Thymus (tissue), 11 donors: ENCODE measurements at regions not wholly inside any gene's neighbourhood (a gene's known extent, or its start where the extent isn't known, plus 50 kb on each side); places are given as distances from the start of the nearest gene placed in this dataset.

Experiments
- DNase-seq, 9 donors: peaks; one replicate each; pipeline ENCODE4 v3.0.0-alpha.2; 2013; ENCODE audit warnings: low spot score in 9 of 9, low read depth in 6 of 9, missing footprints in 1 of 9
- H3K27ac ChIP-seq, 2 donors: one replicate each; pipeline ENCODE4 v1.5.1; 2013; ENCODE audit warnings: control low read depth in 1 of 2, low read depth in 1 of 2, low read length in 1 of 2, mild to moderate bottlenecking in 1 of 2, moderate library complexity in 1 of 2
- H3K27me3 ChIP-seq, 2 donors: one replicate each; pipeline ENCODE4 v1.5.1; 2013; ENCODE audit warnings: low read length in 1 of 2; ENCODE audit not compliant: control insufficient read depth in 2 of 2, insufficient read depth in 1 of 2
- H3K36me3 ChIP-seq, 2 donors: one replicate each; pipeline ENCODE4 v1.5.1; 2013; ENCODE audit warnings: low read length in 1 of 2, mild to moderate bottlenecking in 1 of 2, moderate library complexity in 1 of 2; ENCODE audit not compliant: control insufficient read depth in 2 of 2, insufficient read depth in 2 of 2
- H3K4me1 ChIP-seq, 2 donors: one replicate each; pipeline ENCODE4 v1.5.1; 2013; ENCODE audit warnings: low read length in 2 of 2; ENCODE audit not compliant: control insufficient read depth in 2 of 2, insufficient read depth in 2 of 2
- H3K4me3 ChIP-seq, 2 donors: one replicate each; pipeline ENCODE4 v1.5.1; 2013; ENCODE audit warnings: low read length in 2 of 2, control low read depth in 1 of 2, mild to moderate bottlenecking in 1 of 2
- H3K9me3 ChIP-seq, 2 donors: one replicate each; pipeline ENCODE4 v1.5.1; 2013; ENCODE audit warnings: low read length in 1 of 2, mild to moderate bottlenecking in 1 of 2; ENCODE audit not compliant: control insufficient read depth in 2 of 2, insufficient read depth in 1 of 2
- WGBS: extraction: QIAGEN DNeasy Blood & Tissue Kit; methylation state at CpG from one replicate; pipeline ENCODE4 v1.1.7; 2013; 5-methylcytosine and 5-hydroxymethylcytosine counted together
- donor health status: healthy.

GRCh38 chr2:21358976-21359375 lies 235.2 kb downstream of the TDRD15 start:
- no peaks in the 10 kb centered on the region for H3K9me3 ChIP-seq
- H3K36me3 ChIP-seq = no peaks in the 10 kb centered on the region
- no peaks in the 10 kb centered on the region for H3K27me3 ChIP-seq
- no peaks in the 10 kb centered on the region for H3K4me1 ChIP-seq
- H3K4me3 ChIP-seq = no peak overlapping the region
- H3K27ac ChIP-seq = no peak overlapping the region
- 91% methylated on average over 2 of the region's 2 CpGs for WGBS
- DNase-seq = no peak

- Histone ChIP-seq H3K27ac (no peak overlapping the region), H3K9me3 (no peaks in the 10 kb centered on the region), H3K36me3 (no peaks in the 10 kb centered on the region), H3K4me1 (no peaks in the 10 kb centered on the region), H3K27me3 (no peaks in the 10 kb centered on the region), H3K4me3 (no peak overlapping the region)
- no peak for DNase-seq
- WGBS = 93% methylated on average over 3 of the region's 3 CpGs
Observed at GRCh38 chr2:21361384-21361783, 237.6 kb downstream of the TDRD15 start.

GRCh38 chr2:21361957-21362486 lies 238.3 kb downstream of the TDRD15 start:
- no peaks in the 10 kb centered on the region for H3K4me1 ChIP-seq
- H3K9me3 ChIP-seq = no peaks in the 10 kb centered on the region
- H3K36me3 ChIP-seq = no peaks in the 10 kb centered on the region
- 80% methylated on average over 5 of the region's 5 CpGs for WGBS
- no peak overlapping the region for H3K27ac ChIP-seq
- no peaks in the 10 kb centered on the region for H3K27me3 ChIP-seq
- H3K4me3 ChIP-seq = no peak overlapping the region
- no peak for DNase-seq

GRCh38 chr2:21363364-21363763 lies 239.6 kb downstream of the TDRD15 start:
- DNase-seq = no peak

GRCh38 chr2:21367421-21367820 lies 243.7 kb downstream of the TDRD15 start:
- no peaks in the 10 kb centered on the region for H3K36me3 ChIP-seq
- no peak overlapping the region for H3K27ac ChIP-seq
- H3K27me3 ChIP-seq = no peaks in the 10 kb centered on the region
- no peak overlapping the region for H3K4me3 ChIP-seq
- WGBS = 98% methylated on average over 3 of the region's 3 CpGs
- H3K4me1 ChIP-seq = no peaks in the 10 kb centered on the region
- no peaks in the 10 kb centered on the region for H3K9me3 ChIP-seq
- DNase-seq = no peak

More at GRCh38 chr2:21363364-21363763, 239.6 kb downstream of the TDRD15 start:
- Histone ChIP-seq H3K27ac (no peak overlapping the region), H3K9me3 (no peaks in the 10 kb centered on the region), H3K4me3 (no peak overlapping the region), H3K4me1 (no peaks in the 10 kb centered on the region), H3K36me3 (no peaks in the 10 kb centered on the region), H3K27me3 (no peaks in the 10 kb centered on the region)
- WGBS = 85% methylated on average over 3 of the region's 3 CpGs

- Histone ChIP-seq H3K9me3 (no peaks in the 10 kb centered on the region), H3K4me1 (no peaks in the 10 kb centered on the region), H3K27ac (no peak overlapping the region), H3K4me3 (no peak overlapping the region), H3K27me3 (no peaks in the 10 kb centered on the region), H3K36me3 (no peaks in the 10 kb centered on the region)
- 86% methylated on average over 2 of the region's 2 CpGs for WGBS
- DNase-seq = no peak
Observed at GRCh38 chr2:21369787-21370186, 246.0 kb downstream of the TDRD15 start.

GRCh38 chr2:21371499-21372003 lies 247.8 kb downstream of the TDRD15 start:
- no peaks in the 10 kb centered on the region for H3K27me3 ChIP-seq
- 84% methylated on average over 5 of the region's 5 CpGs for WGBS
- no peaks in the 10 kb centered on the region for H3K4me1 ChIP-seq
- no peaks in the 10 kb centered on the region for H3K36me3 ChIP-seq
- H3K4me3 ChIP-seq = no peak overlapping the region
- H3K27ac ChIP-seq = no peak overlapping the region
- H3K9me3 ChIP-seq = no peaks in the 10 kb centered on the region
- no peak for DNase-seq

GRCh38 chr2:21372654-21373053 lies 248.9 kb downstream of the TDRD15 start:
- no peak overlapping the region for H3K4me3 ChIP-seq
- H3K36me3 ChIP-seq = no peaks in the 10 kb centered on the region
- no peak for DNase-seq
- no peaks in the 10 kb centered on the region for H3K27me3 ChIP-seq
- H3K9me3 ChIP-seq = no peaks in the 10 kb centered on the region
- 68% methylated on average over 2 of the region's 2 CpGs for WGBS
- no peaks in the 10 kb centered on the region for H3K4me1 ChIP-seq
- no peak overlapping the region for H3K27ac ChIP-seq

- H3K9me3 ChIP-seq = no peaks in the 10 kb centered on the region
- no peak overlapping the region for H3K27ac ChIP-seq
- no peak overlapping the region for H3K4me3 ChIP-seq
- no peak for DNase-seq
- no peaks in the 10 kb centered on the region for H3K4me1 ChIP-seq
- no peaks in the 10 kb centered on the region for H3K36me3 ChIP-seq
- WGBS = 94% methylated on average over 3 of the region's 3 CpGs
- H3K27me3 ChIP-seq = no peaks in the 10 kb centered on the region
Observed at GRCh38 chr2:21376864-21377263, 253.1 kb downstream of the TDRD15 start.

GRCh38 chr2:21379140-21379539 lies 255.4 kb downstream of the TDRD15 start:
- H3K27me3 ChIP-seq = no peaks in the 10 kb centered on the region
- DNase-seq = no peak
- no peaks in the 10 kb centered on the region for H3K36me3 ChIP-seq
- H3K27ac ChIP-seq = no peak overlapping the region
- H3K9me3 ChIP-seq = no peaks in the 10 kb centered on the region
- 47% methylated on average over 2 of the region's 2 CpGs for WGBS
- H3K4me3 ChIP-seq = no peak overlapping the region
- H3K4me1 ChIP-seq = no peaks in the 10 kb centered on the region
